AG09319 (cell line): ENCODE measurements at regions not wholly inside any gene's neighbourhood (a gene's known extent, or its start where the extent isn't known, plus 50 kb on each side); places are given as distances from the start of the nearest gene placed in this dataset.

Experiments used
- DNase-seq: peaks from one replicate; pipeline ENCODE4 v3.0.0-alpha.2; 2010; ENCODE audit warnings: low read depth; ENCODE audit errors: extremely low read depth
- TF ChIP-seq, protein P1 (sequence below): IDR thresholded peaks from 2 replicates; pipeline ENCODE4 v1.5.1; 2011; ENCODE audit warnings: low read depth, mild to moderate bottlenecking, inconsistent platforms, low read length, moderate library complexity

DNA sequence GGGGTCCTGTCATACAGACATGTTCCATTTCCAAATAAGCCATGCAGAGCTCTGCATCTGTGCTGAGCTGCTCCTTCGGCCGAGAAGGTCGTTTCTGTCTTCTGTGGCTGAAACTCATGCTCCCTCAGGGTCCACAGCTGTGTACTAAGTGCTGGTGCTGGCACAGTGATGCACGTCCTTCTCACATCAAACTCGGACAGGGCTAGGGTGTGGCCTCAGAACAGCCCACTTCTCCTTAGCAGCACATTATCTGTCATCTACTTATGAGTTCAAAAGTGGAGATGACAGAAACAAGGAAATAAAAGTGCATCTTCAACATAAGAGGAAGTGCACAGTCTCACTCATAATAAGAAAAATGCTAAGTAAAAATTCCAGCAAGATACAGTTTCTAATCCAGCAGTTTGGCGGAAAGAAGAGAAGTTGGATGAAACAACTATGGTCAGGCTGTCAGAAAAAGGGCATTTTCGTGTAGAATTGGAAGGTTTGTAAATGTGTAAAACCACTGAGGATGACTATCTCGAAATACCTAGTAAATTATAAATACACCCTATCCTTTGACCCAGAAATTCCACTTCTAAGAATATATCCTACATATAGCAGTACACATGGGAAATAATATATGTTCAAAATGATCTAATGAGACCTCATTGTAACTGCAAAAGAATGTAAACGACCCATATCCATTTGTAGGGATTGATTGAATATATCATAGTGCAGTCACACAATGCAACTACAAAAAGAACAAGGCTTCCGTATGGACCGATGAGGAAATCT is 53.7 kb upstream of the APCDD1 start:
- DNase-seq, result no peak
- TF ChIP-seq, protein P1, sequence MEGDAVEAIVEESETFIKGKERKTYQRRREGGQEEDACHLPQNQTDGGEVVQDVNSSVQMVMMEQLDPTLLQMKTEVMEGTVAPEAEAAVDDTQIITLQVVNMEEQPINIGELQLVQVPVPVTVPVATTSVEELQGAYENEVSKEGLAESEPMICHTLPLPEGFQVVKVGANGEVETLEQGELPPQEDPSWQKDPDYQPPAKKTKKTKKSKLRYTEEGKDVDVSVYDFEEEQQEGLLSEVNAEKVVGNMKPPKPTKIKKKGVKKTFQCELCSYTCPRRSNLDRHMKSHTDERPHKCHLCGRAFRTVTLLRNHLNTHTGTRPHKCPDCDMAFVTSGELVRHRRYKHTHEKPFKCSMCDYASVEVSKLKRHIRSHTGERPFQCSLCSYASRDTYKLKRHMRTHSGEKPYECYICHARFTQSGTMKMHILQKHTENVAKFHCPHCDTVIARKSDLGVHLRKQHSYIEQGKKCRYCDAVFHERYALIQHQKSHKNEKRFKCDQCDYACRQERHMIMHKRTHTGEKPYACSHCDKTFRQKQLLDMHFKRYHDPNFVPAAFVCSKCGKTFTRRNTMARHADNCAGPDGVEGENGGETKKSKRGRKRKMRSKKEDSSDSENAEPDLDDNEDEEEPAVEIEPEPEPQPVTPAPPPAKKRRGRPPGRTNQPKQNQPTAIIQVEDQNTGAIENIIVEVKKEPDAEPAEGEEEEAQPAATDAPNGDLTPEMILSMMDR, result no peak

DNA sequence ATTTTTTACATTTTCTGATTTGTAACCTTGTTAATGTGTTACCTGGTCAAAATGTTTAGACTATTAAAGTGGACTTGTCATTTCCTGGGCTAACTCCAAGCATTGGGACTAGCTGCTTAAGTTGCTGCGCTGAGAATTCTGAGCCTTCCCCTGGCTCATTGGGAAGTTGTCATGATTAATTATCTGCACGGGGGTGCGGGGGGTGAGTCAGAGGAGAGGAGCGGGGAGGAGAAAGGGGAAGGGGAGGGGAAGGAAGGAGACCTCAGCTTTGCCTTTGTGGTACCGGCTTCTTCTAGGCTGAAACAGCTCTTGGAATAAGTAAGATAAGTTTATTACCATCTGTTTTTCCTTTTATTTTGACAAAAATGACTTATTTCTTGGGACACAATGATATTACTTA is 52.9 kb upstream of the APCDD1 start:
- DNase-seq, result no peak

DNA sequence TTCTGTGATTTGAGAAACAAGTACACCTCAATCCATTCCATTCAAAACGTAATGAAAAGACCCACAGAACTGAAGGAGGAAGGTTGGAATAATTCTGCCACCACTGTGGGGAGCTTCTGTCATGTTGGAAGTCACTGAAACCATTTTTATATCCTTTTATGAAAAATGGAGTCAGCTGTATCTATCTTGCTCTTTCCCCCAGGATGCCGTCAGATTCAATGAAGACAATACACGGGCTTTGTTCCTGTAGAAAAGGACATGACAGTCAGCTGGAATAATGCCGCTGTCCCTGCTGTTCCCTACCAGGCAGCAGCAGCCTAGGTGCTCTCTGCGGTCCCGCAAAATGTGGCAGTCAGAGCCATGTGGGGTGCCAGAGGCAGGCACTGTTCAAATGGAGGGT is 52.5 kb upstream of the APCDD1 start:
- TF ChIP-seq, protein P1, result no peak
- no peak for DNase-seq

More for the DNA sequence above, 52.9 kb upstream of the APCDD1 start:
- TF ChIP-seq, protein P1, result no peak

DNA sequence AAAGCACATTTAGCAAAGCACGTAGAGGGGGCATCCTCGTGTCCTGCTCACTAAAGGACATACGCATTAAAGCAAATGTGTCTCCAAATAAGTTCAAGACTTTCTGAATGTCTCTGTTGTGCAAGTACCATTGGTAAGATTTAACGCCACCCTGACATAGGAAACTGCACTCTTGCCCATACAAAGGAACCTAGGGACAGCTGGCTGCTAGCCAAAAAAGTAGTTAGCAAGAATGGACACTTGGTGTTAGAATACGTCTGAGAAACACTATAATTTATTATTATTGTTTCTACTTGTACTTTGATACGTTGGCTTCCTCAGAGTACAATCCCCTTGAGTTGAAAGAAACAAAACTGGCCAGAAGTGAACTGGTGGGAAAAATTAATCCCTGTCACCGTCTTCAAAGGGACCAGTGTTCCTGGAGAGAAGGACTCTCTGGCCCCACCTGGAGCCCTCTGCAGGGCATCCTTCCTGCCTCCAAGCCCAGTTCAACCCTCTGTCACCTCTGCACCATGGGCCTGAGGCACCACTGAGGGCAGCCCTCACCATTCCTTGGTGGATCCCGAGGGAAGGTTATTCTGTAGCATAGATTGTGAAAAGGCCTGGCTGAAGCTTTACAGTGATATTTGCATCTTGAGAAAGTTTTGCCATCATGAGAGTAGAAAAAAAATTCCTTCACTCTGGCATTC is 51.4 kb upstream of the APCDD1 start:
- no peak for DNase-seq
- TF ChIP-seq, protein P1, result no peak

DNA sequence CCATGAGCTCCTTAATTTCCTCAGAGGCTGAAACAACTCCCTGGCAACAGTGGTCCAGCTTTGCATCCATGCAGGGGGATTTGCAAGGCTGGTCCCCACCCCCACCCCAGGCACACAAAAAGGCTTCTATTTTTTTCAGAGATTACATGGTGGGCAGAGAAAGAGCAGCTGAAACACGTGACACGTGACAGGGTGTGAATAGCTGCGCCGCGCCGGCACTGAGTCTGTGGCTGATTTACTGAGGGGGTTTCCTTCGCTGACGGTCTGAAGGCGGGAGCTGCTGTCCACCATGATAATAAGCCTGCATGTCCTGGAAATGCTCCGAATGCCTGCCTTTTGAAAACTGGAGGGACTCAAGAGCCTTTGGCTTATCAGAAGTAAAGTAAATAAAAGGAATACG is 50.7 kb upstream of the APCDD1 start:
- TF ChIP-seq, protein P1, result no peak
- DNase-seq, result no peak

DNA sequence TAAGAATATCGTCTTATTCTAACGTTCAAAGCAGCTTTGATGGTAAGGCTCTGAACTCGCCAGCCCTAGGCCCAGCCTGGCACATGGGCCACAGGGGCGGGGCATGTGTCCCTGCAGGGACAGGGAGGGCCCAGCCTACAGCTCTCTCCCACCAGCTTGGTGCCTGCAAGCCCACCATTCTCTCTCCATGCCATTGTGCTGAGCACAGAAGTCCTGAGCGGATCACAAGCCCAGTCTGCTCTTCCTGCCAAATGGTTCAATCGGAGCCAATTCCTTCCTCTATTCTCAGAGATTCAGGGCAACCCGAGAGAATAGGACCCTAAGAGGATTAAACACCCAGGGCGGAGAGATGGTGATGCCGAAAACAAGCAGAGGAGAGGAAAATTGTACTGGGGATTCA is 50.3 kb upstream of the APCDD1 start:
- TF ChIP-seq, protein P1, result no peak
- no peak for DNase-seq
